ENCODE measurements at regions not wholly inside any gene's neighbourhood (a gene's known extent, or its start where the extent isn't known, plus 50 kb on each side); places are given as distances from the start of the nearest gene placed in this dataset.

DNA sequence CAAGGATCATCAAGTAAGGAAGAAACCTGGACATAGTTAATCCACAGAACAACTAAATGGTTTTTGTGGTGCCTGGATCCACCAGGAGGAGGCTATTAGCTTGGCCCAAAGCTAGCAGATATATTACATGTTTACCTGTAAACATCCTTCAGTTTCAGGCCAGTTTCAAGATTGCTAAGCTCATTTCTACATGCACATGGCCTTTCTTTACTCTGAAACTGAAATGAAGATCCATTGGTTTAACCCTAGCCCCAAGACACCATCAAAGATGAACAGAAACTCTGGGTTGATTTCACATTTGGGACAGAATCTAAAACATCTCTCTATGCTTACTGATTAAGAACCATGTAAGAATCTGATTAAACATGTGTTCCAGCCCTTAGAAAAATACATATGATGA, 611.8 kb downstream of the TLE1 start:
- TF ChIP-seq, protein P1, sequence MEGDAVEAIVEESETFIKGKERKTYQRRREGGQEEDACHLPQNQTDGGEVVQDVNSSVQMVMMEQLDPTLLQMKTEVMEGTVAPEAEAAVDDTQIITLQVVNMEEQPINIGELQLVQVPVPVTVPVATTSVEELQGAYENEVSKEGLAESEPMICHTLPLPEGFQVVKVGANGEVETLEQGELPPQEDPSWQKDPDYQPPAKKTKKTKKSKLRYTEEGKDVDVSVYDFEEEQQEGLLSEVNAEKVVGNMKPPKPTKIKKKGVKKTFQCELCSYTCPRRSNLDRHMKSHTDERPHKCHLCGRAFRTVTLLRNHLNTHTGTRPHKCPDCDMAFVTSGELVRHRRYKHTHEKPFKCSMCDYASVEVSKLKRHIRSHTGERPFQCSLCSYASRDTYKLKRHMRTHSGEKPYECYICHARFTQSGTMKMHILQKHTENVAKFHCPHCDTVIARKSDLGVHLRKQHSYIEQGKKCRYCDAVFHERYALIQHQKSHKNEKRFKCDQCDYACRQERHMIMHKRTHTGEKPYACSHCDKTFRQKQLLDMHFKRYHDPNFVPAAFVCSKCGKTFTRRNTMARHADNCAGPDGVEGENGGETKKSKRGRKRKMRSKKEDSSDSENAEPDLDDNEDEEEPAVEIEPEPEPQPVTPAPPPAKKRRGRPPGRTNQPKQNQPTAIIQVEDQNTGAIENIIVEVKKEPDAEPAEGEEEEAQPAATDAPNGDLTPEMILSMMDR (IDR thresholded peaks at IDR 0.05) = no peak
- TF ChIP-seq POLR2AphosphoS5 (IDR thresholded peaks at IDR 0.05) = no peak
- no peak for TF ChIP-seq POLR2A (IDR thresholded peaks at IDR 0.05)

Data from transverse colon (tissue), 4 donors.